ENCODE measurements at regions not wholly inside any gene's neighbourhood (a gene's known extent, or its start where the extent isn't known, plus 50 kb on each side); places are given as distances from the start of the nearest gene placed in this dataset.
A peak's percentile ranks its signal among the peaks of the same experiment; 100 is the strongest.

DNA sequence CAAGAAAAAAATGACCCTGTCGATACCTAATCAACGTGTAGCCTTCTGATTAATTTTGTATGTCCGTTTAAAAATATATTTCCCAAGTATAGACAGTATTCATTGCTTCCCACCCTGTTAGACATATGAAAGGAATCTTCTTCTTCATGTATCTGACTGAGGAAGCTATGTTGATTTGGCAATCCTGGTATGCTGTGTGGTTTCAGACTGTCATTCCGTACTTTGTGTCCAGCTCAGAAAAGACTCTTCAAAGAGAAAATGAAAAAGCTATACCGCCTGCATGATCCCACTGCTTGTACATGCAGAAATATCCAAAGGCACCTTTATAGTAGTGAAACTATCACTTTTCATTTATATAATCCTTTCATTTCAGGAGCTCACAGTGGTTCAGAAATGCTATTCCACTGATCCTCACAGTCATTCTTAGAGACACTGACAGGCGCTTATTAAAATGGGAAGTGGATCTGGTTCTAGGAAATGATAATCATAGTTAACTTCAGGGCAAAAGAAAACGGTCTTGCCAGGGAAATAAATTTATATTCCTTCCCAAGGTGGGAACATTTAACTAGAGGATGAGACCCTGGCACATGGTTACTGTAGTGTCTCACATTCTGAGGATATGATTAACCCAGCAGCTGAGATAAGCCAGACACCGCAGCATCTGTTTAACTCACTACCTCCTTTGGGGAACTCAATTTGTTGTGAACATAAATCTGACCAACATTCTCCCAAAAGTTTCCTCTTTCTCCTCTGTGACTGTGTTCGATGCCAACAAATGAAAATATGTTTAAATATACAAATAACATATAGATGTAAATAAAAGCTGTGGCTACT, 599.2 kb upstream of the LUZP2 start:
- H3K9ac ChIP-seq (ENCODE audit: low read length) = peak overlapping the region; percentile 3
- H3K36me3 ChIP-seq (ENCODE audit: control insufficient read depth in 1 of 2, insufficient read depth in 2 of 2, low read depth in 1 of 2, low read length in 2 of 2) = no peaks in the 10 kb centered on the region
- H2BK12ac ChIP-seq (ENCODE audit: low read length in 2 of 2) = no peak overlapping the region
- no peak overlapping the region for H4K8ac ChIP-seq (ENCODE audit: low read length)
- no peaks in the 10 kb centered on the region for H3K79me1 ChIP-seq (replicated peaks; ENCODE audit: low read length, poor library complexity, severe bottlenecking)
- H2BK15ac ChIP-seq (ENCODE audit: low read depth, poor library complexity, severe bottlenecking) = no peak overlapping the region
- no peak overlapping the region for H2AFZ ChIP-seq (ENCODE audit: low read depth, low read length)
- no peaks in the 10 kb centered on the region for H3K27me3 ChIP-seq (ENCODE audit: control insufficient read depth in 1 of 2, insufficient read depth in 1 of 2, low read length in 2 of 2)
- H2BK5ac ChIP-seq (ENCODE audit: low read depth, low read length, poor library complexity, severe bottlenecking) = peak overlapping the region; percentile 66
- peak overlapping the region; percentile 97 for H3K27ac ChIP-seq (ENCODE audit: low read length, poor library complexity, severe bottlenecking)
- H3K4me1 ChIP-seq (ENCODE audit: control insufficient read depth, insufficient read depth, low read depth, low read length) = no peaks in the 10 kb centered on the region
- no peak overlapping the region for H3K23ac ChIP-seq (ENCODE audit: low read length in 2 of 2)
- no peak overlapping the region for H3K4ac ChIP-seq (ENCODE audit: low read depth in 1 of 2, low read length in 2 of 2)
- H3K4me3 ChIP-seq (ENCODE audit: insufficient read depth in 1 of 2, low read depth in 1 of 2, low read length in 2 of 2) = peak overlapping the region in 1 of 2 experiments; percentile 30
- no peak overlapping the region for H3K14ac ChIP-seq (ENCODE audit: low read length in 2 of 2)
- H2AK5ac ChIP-seq (ENCODE audit: low read length, severe bottlenecking) = no peak overlapping the region
- whole genome bisulfite sequencing = 0% methylated on average over 3 of the region's 9 CpGs
- H3K18ac ChIP-seq (ENCODE audit: low read depth in 1 of 2, low read length in 2 of 2) = no peak overlapping the region
- H3K4me2 ChIP-seq (ENCODE audit: low read length, poor library complexity, severe bottlenecking) = peak overlapping the region; percentile 37
- H3K9me3 ChIP-seq (ENCODE audit: control insufficient read depth, low read length) = no peaks in the 10 kb centered on the region
- H2BK120ac ChIP-seq (ENCODE audit: low read depth, low read length) = no peak overlapping the region
- peak; percentile 92 for DNase-seq
- H4K91ac ChIP-seq (ENCODE audit: low read length) = no peak overlapping the region

DNA sequence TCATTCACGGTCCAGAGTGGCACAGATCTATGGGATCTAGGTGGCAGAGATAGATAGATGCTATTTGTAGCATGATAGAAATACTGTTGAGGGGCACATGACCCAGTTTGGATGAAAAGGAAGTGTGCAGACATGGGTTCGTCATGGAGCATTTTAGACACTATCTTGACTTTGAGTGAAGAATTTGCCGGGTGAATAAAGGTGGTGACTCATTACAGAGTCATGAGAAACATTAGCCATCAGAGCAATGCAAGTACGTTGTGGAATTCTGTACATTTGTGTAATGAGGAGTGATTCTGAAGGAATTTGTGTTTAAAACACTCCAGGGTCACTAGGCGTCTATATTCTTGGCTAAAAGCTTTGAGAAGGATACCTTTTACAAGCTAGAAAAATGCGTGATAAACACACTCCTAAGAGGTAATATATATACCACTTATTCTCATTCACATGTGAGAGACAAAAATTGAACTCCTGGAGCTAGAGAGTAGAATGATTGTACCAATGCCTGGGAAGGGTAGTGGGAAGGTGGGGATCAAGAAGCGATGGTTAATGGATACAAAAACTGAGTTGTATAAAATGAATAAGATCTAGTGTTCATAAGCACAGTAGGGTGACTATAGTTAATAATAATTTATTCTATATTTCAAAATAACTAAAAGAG, 593.7 kb upstream of the LUZP2 start:
- DNase-seq = peak; percentile 78
- Histone ChIP-seq H2BK120ac (ENCODE audit: low read depth, low read length) (no peak overlapping the region), H2BK15ac (ENCODE audit: low read depth, poor library complexity, severe bottlenecking) (no peak overlapping the region), H2AFZ (ENCODE audit: low read depth, low read length) (no peak overlapping the region), H3K27ac (ENCODE audit: low read length, poor library complexity, severe bottlenecking) (peak overlapping the region; percentile 95), H3K18ac (ENCODE audit: low read depth in 1 of 2, low read length in 2 of 2) (no peak overlapping the region), H2BK12ac (ENCODE audit: low read length in 2 of 2) (peak overlapping the region in 1 of 2 experiments; percentile 39), H3K9ac (ENCODE audit: low read length) (no peak overlapping the region), H3K4ac (ENCODE audit: low read depth in 1 of 2, low read length in 2 of 2) (peak overlapping the region in 1 of 2 experiments; percentile 58), H3K4me2 (ENCODE audit: low read length, poor library complexity, severe bottlenecking) (no peak overlapping the region), H2BK5ac (ENCODE audit: low read depth, low read length, poor library complexity, severe bottlenecking) (no peak overlapping the region), H4K91ac (ENCODE audit: low read length) (no peak overlapping the region), H3K27me3 (ENCODE audit: control insufficient read depth in 1 of 2, insufficient read depth in 1 of 2, low read length in 2 of 2) (no peaks in the 10 kb centered on the region), H4K8ac (ENCODE audit: low read length) (no peak overlapping the region), H2AK5ac (ENCODE audit: low read length, severe bottlenecking) (no peak overlapping the region), H3K4me1 (ENCODE audit: control insufficient read depth, insufficient read depth, low read depth, low read length) (no peaks in the 10 kb centered on the region), H3K4me3 (ENCODE audit: insufficient read depth in 1 of 2, low read depth in 1 of 2, low read length in 2 of 2) (no peak overlapping the region), H3K36me3 (ENCODE audit: control insufficient read depth in 1 of 2, insufficient read depth in 2 of 2, low read depth in 1 of 2, low read length in 2 of 2) (no peaks in the 10 kb centered on the region), H3K9me3 (ENCODE audit: control insufficient read depth, low read length) (no peaks in the 10 kb centered on the region), H3K14ac (ENCODE audit: low read length in 2 of 2) (no peak overlapping the region), H3K23ac (ENCODE audit: low read length in 2 of 2) (no peak overlapping the region), H3K79me1 (replicated peaks; ENCODE audit: low read length, poor library complexity, severe bottlenecking) (no peaks in the 10 kb centered on the region)
- WGBS = 20% methylated on average over 5 of the region's 7 CpGs

DNA sequence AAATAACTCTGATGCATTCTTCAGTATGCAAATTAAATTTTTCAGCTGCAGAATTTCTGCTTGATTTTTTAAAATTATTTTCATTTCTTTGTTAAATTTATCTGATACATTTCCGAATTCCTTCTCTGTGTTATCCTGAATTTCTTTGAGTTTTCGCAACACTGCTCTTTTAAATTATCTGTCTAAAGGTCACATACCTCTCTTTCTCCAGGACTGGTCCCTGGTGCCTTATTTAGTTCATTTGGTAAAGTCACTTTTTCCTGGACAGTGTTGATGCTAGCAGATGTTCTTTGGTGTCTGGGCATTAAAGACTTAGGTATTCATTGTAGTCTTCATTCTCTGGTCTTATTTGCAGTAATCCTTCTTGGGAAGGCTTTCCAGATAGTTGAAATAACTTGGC, 577.4 kb upstream of the LUZP2 start:
- Histone ChIP-seq H2AFZ (ENCODE audit: low read depth, low read length) (no peak overlapping the region), H2BK15ac (ENCODE audit: low read depth, poor library complexity, severe bottlenecking) (no peak overlapping the region), H2BK120ac (ENCODE audit: low read depth, low read length) (no peak overlapping the region), H2BK12ac (ENCODE audit: low read length in 2 of 2) (no peak overlapping the region), H3K14ac (ENCODE audit: low read length in 2 of 2) (no peak overlapping the region), H3K4ac (ENCODE audit: low read depth in 1 of 2, low read length in 2 of 2) (no peak overlapping the region), H3K4me2 (ENCODE audit: low read length, poor library complexity, severe bottlenecking) (no peak overlapping the region), H3K79me1 (replicated peaks; ENCODE audit: low read length, poor library complexity, severe bottlenecking) (no peaks in the 10 kb centered on the region), H3K9me3 (ENCODE audit: control insufficient read depth, low read length) (no peaks in the 10 kb centered on the region), H3K4me3 (ENCODE audit: insufficient read depth in 1 of 2, low read depth in 1 of 2, low read length in 2 of 2) (no peak overlapping the region), H3K36me3 (ENCODE audit: control insufficient read depth in 1 of 2, insufficient read depth in 2 of 2, low read depth in 1 of 2, low read length in 2 of 2) (no peaks in the 10 kb centered on the region), H2AK5ac (ENCODE audit: low read length, severe bottlenecking) (no peak overlapping the region), H3K27me3 (ENCODE audit: control insufficient read depth in 1 of 2, insufficient read depth in 1 of 2, low read length in 2 of 2) (no peaks in the 10 kb centered on the region), H3K18ac (ENCODE audit: low read depth in 1 of 2, low read length in 2 of 2) (no peak overlapping the region), H3K9ac (ENCODE audit: low read length) (no peak overlapping the region), H3K27ac (ENCODE audit: low read length, poor library complexity, severe bottlenecking) (no peak overlapping the region), H4K8ac (ENCODE audit: low read length) (no peak overlapping the region), H3K23ac (ENCODE audit: low read length in 2 of 2) (no peak overlapping the region), H2BK5ac (ENCODE audit: low read depth, low read length, poor library complexity, severe bottlenecking) (no peak overlapping the region), H4K91ac (ENCODE audit: low read length) (no peak overlapping the region), H3K4me1 (ENCODE audit: control insufficient read depth, insufficient read depth, low read depth, low read length) (no peaks in the 10 kb centered on the region)
- WGBS = 100% methylated on average over 2 of the region's 2 CpGs
- DNase-seq = no peak

DNA sequence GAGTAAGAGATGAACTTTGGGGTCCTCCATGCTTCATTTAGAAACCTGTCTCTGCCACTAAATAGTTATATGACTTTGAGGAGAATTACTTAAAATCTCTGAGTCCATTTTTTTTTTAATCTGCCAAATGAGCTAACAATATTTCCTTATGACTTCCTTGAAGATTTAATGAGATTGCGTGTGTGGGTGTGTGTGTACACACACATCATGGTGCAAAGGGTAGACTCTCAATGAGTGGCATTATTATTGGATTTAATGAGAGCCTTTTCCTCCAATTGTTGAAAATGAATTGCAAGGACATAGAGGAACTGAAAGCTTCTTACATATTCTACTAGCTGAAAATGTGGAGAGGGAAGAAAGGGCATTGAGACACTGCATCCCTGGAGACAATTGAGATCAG, 573.5 kb upstream of the LUZP2 start:
- H2BK15ac ChIP-seq (ENCODE audit: low read depth, poor library complexity, severe bottlenecking) = no peak overlapping the region
- H3K23ac ChIP-seq (ENCODE audit: low read length in 2 of 2) = no peak overlapping the region
- no peak overlapping the region for H3K4me3 ChIP-seq (ENCODE audit: insufficient read depth in 1 of 2, low read depth in 1 of 2, low read length in 2 of 2)
- H3K79me1 ChIP-seq (replicated peaks; ENCODE audit: low read length, poor library complexity, severe bottlenecking) = no peaks in the 10 kb centered on the region
- no peak overlapping the region for H3K14ac ChIP-seq (ENCODE audit: low read length in 2 of 2)
- H3K18ac ChIP-seq (ENCODE audit: low read depth in 1 of 2, low read length in 2 of 2) = no peak overlapping the region
- no peak overlapping the region for H3K4ac ChIP-seq (ENCODE audit: low read depth in 1 of 2, low read length in 2 of 2)
- H3K4me2 ChIP-seq (ENCODE audit: low read length, poor library complexity, severe bottlenecking) = no peak overlapping the region
- no peak overlapping the region for H2BK12ac ChIP-seq (ENCODE audit: low read length in 2 of 2)
- no peak overlapping the region for H2AK5ac ChIP-seq (ENCODE audit: low read length, severe bottlenecking)
- H3K9ac ChIP-seq (ENCODE audit: low read length) = no peak overlapping the region
- no peak overlapping the region for H3K27ac ChIP-seq (ENCODE audit: low read length, poor library complexity, severe bottlenecking)
- no peak overlapping the region for H2BK5ac ChIP-seq (ENCODE audit: low read depth, low read length, poor library complexity, severe bottlenecking)
- no peak overlapping the region for H4K91ac ChIP-seq (ENCODE audit: low read length)
- no peaks in the 10 kb centered on the region for H3K4me1 ChIP-seq (ENCODE audit: control insufficient read depth, insufficient read depth, low read depth, low read length)
- H3K9me3 ChIP-seq (ENCODE audit: control insufficient read depth, low read length) = no peaks in the 10 kb centered on the region
- no peaks in the 10 kb centered on the region for H3K27me3 ChIP-seq (ENCODE audit: control insufficient read depth in 1 of 2, insufficient read depth in 1 of 2, low read length in 2 of 2)
- WGBS = 100% methylated on average over 1 of the region's 1 CpG
- no peak for DNase-seq
- H2BK120ac ChIP-seq (ENCODE audit: low read depth, low read length) = no peak overlapping the region
- no peak overlapping the region for H2AFZ ChIP-seq (ENCODE audit: low read depth, low read length)
- H3K36me3 ChIP-seq (ENCODE audit: control insufficient read depth in 1 of 2, insufficient read depth in 2 of 2, low read depth in 1 of 2, low read length in 2 of 2) = no peaks in the 10 kb centered on the region
- H4K8ac ChIP-seq (ENCODE audit: low read length) = no peak overlapping the region
